ENCODE measurements at regions not wholly inside any gene's neighbourhood (a gene's known extent, or its start where the extent isn't known, plus 50 kb on each side); places are given as distances from the start of the nearest gene placed in this dataset.

DNA sequence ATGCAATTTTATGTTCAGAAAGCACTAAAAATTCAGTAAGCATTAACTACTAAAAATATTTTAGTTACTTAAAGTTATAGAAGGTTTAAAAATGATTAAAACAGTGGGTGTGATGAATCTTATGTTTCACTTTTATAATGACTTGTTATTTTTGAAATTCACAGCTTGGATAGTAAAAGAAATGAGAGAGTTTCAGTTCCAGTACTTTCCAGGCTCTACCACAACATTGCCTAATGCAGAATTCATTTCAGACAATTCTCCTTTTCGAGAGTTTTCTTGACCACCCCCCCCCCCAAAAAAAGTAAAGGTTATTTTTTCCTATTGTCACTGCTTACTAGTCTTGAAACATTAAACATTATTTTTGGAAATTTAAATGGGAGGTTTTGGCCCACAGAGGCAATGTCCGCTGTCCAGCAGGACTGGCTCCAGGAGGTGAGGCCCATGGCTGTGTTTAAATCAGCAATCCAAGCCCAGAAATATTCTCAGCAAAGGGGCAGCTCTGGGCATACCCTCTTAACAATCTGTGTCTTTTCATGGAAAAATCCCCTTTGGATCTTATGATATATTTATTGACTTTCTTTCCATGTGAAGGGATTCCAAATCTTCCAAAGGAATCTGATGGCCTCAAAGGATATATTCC is 519.9 kb downstream of the MAFB start:
- DNase-seq: peak in 1 of 3 donors; percentile 36

GRCh38 chr20:40161391-40161790 is 527.6 kb downstream of the MAFB start:
- no peak for DNase-seq

DNA sequence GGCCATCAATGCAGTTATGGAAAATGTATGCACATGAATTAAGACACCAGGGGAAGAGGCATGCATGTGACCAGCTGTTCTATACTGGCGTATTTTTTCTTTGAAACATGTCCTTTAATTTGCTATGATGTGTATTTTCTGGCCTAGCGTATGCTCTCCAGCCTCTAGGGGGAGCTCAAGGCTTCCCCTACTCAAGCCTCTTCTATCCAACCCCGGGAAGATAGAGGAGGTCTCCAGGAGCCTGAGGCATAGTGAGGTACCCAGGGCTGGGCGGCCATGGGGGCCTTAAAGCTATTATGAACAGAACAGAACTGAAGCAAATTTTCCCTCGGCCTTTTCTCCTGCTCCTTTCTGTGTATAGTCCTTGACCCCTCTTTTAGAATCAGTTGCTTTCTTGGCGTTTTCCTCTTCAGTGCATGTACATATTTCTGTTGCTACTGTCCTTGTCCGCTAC is 528.9 kb downstream of the MAFB start:
- peak in 2 of 3 donors; percentile 38 to 49 for DNase-seq

DNA sequence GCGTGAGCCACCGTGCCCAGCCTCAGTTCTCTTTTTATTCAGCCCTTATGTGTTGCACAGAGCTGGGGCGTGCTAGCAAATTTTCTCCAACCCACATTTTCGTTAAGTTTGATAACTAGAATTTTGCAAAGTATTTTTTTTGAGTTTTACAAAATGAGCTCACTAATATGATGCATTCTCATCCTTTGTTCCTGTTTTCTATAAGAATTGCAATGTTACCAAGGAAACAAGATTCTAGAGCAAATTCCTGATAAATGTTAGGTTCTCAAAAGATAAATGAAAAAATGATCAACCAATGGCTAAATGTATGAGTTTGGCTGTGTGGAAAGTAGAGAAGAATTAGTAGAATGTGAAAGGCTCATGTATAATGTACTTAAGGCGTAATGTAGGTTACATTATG is 529.8 kb downstream of the MAFB start:
- no peak for DNase-seq

DNA sequence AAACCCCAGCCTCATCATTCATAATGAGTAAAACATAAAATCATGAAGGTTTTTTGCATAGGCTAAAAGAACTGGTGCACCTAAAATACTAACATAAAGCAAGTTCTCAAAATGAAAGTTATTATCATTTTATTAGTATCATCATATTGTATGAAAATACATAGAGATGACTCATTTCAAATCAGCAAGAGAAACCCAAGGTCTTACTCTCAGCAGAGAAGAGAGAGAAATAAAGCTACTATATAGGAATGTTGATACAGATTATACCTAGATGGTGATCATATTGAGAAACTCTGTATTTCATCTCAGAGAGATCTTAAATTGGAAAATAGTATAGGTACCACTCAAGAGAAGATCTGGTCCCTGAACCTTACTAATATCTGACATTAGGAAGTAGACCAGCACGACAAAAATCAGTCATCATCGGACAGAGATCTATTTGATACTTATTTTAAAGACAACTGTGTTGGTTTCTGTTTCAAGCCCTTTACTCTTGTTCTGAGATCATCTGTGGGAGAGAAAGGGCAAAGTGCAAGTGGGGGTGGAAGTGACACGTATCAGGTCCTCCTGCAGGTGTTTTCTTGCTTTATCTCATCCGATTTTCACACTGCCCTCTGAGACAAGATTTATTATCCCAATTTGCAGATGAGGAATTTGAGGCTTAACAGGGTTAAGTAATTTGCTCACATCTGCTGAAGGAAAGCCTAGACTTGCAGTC is 532.3 kb downstream of the MAFB start:
- DNase-seq: no peak

- peak; percentile 21 to 71 (median 32) for DNase-seq
These were observed 534.5 kb downstream of the MAFB start for GRCh38 chr20:40154514-40154913.

- DNase-seq: no peak
These were observed 540.1 kb downstream of the MAFB start for GRCh38 chr20:40148886-40149285.

- DNase-seq: no peak
These were observed 543.0 kb downstream of the MAFB start for GRCh38 chr20:40146071-40146470.

GRCh38 chr20:40144581-40144980 is 544.5 kb downstream of the MAFB start:
- DNase-seq: no peak

GRCh38 chr20:40134176-40134575 is 554.9 kb downstream of the MAFB start:
- DNase-seq: no peak

GRCh38 chr20:40120827-40121226 is 568.2 kb downstream of the MAFB start:
- DNase-seq: no peak

- peak in 1 of 3 donors; percentile 24 for DNase-seq
These were observed 577.8 kb downstream of the MAFB start for GRCh38 chr20:40111282-40111681.

GRCh38 chr20:40110311-40110831 is 578.7 kb downstream of the MAFB start:
- peak in 2 of 3 donors; percentile 1 to 53 for DNase-seq

DNA sequence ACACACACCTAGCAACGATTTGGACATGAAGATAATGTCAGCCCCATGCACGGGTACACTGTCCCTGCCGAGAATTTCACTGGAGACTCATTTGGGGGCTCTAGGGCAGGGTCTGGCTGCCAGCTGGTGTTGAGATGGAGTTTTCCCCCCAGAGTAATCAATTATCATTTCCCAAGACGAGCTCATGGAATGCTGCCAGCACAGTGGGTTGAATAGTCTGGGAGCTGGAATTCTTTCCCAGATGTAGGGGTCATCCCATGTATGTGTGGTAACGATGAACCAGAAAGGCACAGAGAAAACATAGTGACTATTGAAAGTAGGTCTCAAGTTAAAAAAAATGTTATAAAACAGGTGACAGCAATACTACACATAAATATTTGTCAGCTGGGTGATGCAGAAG is 579.9 kb downstream of the MAFB start:
- peak in 2 of 3 donors; percentile 5 to 34 for DNase-seq

DNA sequence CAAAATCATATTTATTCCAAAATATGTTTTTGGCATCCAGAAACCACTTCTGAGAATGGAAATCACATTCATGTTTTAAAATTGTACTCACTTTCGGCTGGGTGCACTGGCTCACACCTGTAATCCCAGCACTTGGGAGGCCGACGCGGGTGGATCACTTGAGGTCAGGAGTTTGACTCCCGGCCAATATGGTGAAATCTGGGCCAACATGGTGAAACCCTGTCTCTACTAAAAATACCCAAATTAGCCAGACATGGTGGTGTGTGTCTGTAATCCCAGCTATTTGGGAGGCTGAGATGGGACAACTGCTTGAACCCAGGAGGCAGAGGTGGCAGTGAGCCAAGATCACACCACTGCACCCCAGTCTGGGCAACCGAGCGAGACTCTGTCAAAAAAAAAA is 580.7 kb downstream of the MAFB start:
- DNase-seq: no peak

- DNase-seq: no peak
These were observed 584.1 kb downstream of the MAFB start for GRCh38 chr20:40104959-40105358.

- peak in 1 of 3 donors; percentile 20 for DNase-seq
These were observed 585.6 kb downstream of the MAFB start for GRCh38 chr20:40103420-40103819.

DNA sequence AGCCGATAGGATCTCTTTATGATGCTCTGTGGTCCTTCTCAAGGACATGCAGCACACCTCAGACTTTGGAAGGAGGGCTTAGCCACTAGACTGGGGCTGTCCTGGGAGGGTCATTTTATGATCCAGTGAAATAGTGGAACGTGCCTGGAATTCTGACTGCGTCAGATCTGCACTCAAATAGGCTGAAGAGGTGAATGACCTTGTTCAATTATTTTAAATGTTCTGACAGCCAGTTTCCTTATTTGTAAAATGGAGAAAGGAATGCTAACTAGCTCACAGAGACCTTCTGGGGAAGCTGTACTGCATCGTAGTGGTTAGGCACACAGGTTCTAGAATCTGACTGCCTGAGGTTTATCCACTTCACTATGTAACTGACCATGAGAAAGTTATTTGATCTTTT is 587.5 kb downstream of the MAFB start:
- DNase-seq: no peak

DNA sequence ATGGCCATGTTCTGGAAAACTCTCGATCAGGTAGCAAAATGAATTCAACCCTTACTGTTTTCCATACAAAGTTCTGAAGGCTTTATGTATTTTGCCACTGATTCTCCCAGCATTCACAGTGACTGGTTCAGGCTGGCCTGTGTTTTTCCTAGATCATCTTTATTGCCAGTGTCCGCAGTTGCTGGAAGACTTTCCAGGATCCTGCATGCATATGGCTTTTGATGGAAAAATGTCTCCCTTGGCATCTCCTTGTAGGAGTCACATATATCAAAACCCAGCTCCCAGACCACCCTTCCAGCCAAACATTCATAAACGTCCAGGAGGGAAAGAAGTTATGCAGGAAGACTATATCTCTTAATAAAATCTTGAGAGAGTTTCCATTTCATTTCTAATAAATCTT is 588.8 kb downstream of the MAFB start:
- DNase-seq: peak in 2 of 3 donors; percentile 40 to 57

DNA sequence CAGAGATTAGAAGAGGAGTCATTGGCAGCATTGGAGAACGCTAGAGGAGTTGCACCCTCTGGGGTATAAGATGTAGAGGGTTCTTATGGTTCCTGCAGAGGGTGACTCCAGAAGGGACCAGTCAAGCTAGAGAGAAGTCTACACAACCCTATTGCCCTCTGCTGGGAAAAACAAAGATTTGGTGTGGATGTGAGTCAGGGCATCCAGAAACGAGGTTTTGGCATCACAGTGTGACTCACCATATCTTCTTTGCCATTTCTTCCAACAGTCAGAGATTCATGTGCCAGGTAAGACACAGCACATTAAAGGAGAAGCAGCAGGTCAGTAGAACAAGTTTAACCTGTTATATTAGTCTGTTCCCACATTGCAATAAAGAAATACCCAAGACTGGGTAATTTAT is 598.8 kb downstream of the MAFB start:
- DNase-seq: no peak

- no peak for DNase-seq
These were observed 601.5 kb downstream of the MAFB start for GRCh38 chr20:40087496-40087895.

DNA sequence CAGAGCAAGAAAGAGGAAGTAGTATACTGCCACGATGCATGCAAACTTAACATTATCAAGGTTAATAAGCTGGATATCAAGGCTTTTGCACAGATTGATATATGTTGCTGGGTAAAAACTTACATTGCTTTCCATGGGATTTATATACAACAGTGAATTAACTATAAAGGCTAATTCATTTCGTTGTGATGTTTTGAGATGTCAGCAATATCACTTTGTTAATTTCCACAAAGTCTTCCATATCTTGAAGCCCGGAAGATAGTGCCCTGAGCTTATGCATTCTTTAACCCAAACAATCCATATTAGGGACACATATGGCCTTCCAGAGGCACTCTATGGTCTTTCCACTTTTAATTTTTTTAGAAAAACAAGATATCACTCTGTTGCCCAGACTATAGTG is 603.5 kb downstream of the MAFB start:
- no peak for DNase-seq

DNA sequence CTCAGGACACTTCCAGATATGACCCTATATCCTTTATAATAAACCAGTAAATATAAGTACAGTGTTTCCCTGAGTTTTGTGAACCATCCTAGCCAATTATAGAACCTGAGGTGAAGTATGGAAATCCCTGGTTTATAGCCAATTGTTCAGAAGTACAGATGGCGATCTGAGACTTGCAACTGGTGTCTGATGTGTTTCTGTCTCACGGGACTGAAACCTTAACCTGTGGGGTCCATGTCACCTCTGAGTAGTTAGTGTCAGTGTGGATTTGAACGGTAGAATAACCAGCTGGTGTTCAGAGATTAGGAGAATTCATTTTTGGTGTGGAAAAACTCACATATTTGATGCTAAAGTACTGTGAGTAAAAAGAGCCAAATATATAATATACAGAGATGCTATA is 606.6 kb downstream of the MAFB start:
- DNase-seq: no peak
